ENCODE measurements at regions not wholly inside any gene's neighbourhood (a gene's known extent, or its start where the extent isn't known, plus 50 kb on each side); places are given as distances from the start of the nearest gene placed in this dataset.

DNA sequence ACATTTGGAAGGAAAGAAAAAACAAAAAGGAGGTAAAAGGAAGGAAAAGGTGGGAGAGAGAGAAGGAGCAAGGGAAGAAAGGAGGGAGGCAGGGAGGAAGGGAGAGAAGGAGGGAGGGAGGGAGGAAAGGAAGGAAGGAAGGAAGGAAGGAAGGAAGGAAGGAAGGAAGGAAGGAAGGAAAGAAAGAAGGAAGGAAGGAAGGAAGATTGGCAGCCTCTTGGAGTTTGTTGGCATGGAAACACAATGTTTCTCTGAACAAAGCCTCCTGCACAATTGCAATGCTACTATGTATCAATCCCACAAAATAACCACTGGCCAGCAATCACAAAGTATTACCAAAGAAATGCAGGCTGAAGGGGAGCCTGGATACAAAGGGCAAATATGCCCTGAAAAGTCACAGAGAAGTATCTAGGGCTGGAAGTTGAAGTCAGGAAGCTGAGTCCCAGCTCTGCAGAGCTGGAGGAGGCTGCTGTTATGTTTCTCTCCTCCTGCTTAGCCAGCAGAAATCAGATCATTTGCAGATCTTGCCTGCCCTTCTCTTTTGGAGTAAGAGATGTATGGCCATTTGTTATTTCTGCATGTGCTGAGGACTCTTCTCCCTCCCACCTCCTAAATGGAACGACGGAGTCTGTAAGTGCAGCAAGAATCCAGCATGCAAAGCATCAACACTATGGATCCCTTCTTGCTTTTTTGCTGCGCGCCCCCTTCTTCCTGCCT lies 195.9 kb upstream of the LDB2 start:
- Histone ChIP-seq H3K4me3 (ENCODE audit: low read length in 3 of 3) (no peak overlapping the region), H3K27me3 (ENCODE audit: control insufficient read depth in 3 of 3, insufficient read depth in 3 of 3, low read length in 3 of 3) (no peaks in the 10 kb centered on the region), H3K9me3 (ENCODE audit: control insufficient read depth in 3 of 3, low read length in 3 of 3) (no peaks in the 10 kb centered on the region), H3K27ac (ENCODE audit: low read depth, low read length) (no peak overlapping the region), H3K36me3 (ENCODE audit: control insufficient read depth in 3 of 3, insufficient read depth in 3 of 3, low read length in 3 of 3) (no peaks in the 10 kb centered on the region), H3K4me1 (ENCODE audit: control insufficient read depth in 3 of 3, insufficient read depth in 3 of 3, low read length in 3 of 3) (peaks cover 0 to 5% (median 0%) of the 10 kb centered on the region in 3 donors), H3K9ac (ENCODE audit: low read depth in 1 of 3, low read length in 3 of 3) (no peak overlapping the region)

DNA sequence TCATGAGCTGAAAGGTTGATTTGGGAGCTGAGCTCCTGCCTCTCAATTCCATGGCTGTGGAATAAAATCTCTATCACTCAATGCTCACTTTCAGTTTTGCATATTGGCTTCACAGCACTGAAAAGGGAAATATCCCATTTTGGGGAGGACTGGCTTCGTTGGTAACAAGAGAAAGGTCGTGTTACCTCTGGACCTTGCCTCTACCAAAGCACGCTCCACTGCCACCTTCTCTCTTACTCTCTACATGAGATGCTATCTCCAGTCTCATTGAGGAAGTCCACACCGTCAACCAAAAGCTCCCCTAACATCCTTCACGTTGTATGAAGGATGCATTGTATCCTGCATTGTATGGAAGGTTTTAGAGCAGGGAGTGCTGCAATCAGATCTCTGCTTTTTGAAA lies 195.0 kb upstream of the LDB2 start:
- H3K27ac ChIP-seq (ENCODE audit: low read depth, low read length): no peak overlapping the region
- no peaks in the 10 kb centered on the region for H3K9me3 ChIP-seq (ENCODE audit: control insufficient read depth in 3 of 3, low read length in 3 of 3)
- no peak overlapping the region for H3K4me3 ChIP-seq (ENCODE audit: low read length in 3 of 3)
- peaks cover 0 to 5% (median 0%) of the 10 kb centered on the region in 3 donors for H3K4me1 ChIP-seq (ENCODE audit: control insufficient read depth in 3 of 3, insufficient read depth in 3 of 3, low read length in 3 of 3)
- no peaks in the 10 kb centered on the region for H3K36me3 ChIP-seq (ENCODE audit: control insufficient read depth in 3 of 3, insufficient read depth in 3 of 3, low read length in 3 of 3)
- no peak overlapping the region for H3K9ac ChIP-seq (ENCODE audit: low read depth in 1 of 3, low read length in 3 of 3)
- H3K27me3 ChIP-seq (ENCODE audit: control insufficient read depth in 3 of 3, insufficient read depth in 3 of 3, low read length in 3 of 3): no peaks in the 10 kb centered on the region

DNA sequence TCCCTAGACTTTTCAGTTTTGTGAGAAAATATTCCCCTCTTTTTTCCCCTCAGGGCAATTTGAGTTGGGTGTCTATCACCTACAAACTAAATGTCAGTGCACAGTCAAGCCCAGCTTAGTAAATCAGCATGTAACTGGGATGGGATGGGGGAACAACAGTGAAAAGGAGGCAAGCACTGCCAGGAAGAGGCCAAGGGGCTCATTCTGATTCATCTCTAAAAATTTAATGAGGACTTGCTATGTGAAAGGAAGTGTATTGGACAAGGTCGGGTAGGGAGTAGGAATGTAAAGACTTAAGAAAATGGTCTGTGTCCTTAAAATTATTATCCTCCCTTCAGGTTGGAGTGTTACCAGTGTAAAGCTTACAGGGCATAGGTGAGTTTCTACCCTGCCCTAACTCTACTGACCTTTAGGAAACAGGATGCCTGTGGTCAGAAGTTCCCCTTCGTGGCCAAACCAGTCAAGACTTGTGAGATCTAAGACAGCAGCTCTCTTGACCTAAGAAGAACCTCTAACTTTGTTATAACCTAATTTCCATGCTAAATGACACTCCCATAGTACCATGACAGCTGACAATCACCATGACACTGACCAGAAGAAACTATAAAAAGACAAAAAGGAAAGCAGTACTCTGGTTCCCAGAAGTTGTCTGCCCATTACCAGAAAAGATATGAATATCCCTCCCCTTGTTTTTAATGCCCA lies 194.4 kb upstream of the LDB2 start:
- H3K27ac ChIP-seq (ENCODE audit: low read depth, low read length): no peak overlapping the region
- no peaks in the 10 kb centered on the region for H3K36me3 ChIP-seq (ENCODE audit: control insufficient read depth in 3 of 3, insufficient read depth in 3 of 3, low read length in 3 of 3)
- H3K4me3 ChIP-seq (ENCODE audit: low read length in 3 of 3): no peak overlapping the region
- no peak overlapping the region for H3K9ac ChIP-seq (ENCODE audit: low read depth in 1 of 3, low read length in 3 of 3)
- peaks cover 0 to 5% (median 0%) of the 10 kb centered on the region in 3 donors for H3K4me1 ChIP-seq (ENCODE audit: control insufficient read depth in 3 of 3, insufficient read depth in 3 of 3, low read length in 3 of 3)
- no peaks in the 10 kb centered on the region for H3K9me3 ChIP-seq (ENCODE audit: control insufficient read depth in 3 of 3, low read length in 3 of 3)
- no peaks in the 10 kb centered on the region for H3K27me3 ChIP-seq (ENCODE audit: control insufficient read depth in 3 of 3, insufficient read depth in 3 of 3, low read length in 3 of 3)

DNA sequence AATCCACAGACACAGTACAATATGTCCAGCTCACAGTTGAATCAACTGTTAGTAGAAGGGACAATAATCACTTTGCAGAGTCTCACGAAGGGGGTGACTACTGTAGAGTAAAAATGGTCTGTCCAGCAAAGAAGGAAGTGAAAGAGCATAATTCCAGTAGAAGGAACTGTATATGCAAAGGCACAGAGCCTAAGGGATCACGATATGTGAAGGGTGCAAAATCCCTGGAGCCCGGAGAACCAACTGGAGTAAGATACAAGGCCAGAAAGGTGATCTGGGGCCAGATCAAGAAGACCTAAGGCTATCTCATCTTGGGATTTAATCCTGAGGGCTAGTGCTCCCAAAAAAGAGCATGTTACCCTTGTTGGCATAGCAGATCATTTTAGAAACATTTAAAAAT lies 192.7 kb upstream of the LDB2 start:
- Histone ChIP-seq H3K4me1 (ENCODE audit: control insufficient read depth in 3 of 3, insufficient read depth in 3 of 3, low read length in 3 of 3) (peaks cover 0 to 5% (median 0%) of the 10 kb centered on the region in 3 donors), H3K4me3 (ENCODE audit: low read length in 3 of 3) (no peak overlapping the region), H3K36me3 (ENCODE audit: control insufficient read depth in 3 of 3, insufficient read depth in 3 of 3, low read length in 3 of 3) (no peaks in the 10 kb centered on the region), H3K27me3 (ENCODE audit: control insufficient read depth in 3 of 3, insufficient read depth in 3 of 3, low read length in 3 of 3) (no peaks in the 10 kb centered on the region), H3K9me3 (ENCODE audit: control insufficient read depth in 3 of 3, low read length in 3 of 3) (no peaks in the 10 kb centered on the region), H3K27ac (ENCODE audit: low read depth, low read length) (no peak overlapping the region), H3K9ac (ENCODE audit: low read depth in 1 of 3, low read length in 3 of 3) (no peak overlapping the region)

DNA sequence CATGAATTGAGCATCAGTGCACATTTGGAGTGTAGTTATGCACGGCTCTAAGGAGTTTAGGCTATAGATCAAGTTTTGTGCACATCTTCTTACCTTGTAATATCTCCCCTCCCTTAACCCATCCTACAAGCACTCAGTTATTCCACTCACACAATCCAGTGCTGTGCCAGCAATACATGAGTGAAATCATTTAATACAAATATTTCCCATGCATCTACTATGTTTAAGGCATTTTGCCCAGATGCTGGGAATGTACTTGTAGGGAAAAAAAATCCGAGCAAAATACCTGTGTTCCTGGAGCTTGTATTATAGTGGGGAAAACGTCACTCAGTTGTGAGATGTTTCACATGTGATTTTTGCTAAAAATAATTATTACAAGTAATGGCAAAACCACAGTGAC lies 191.6 kb upstream of the LDB2 start:
- Histone ChIP-seq H3K4me1 (ENCODE audit: control insufficient read depth in 3 of 3, insufficient read depth in 3 of 3, low read length in 3 of 3) (peaks cover 0 to 5% (median 0%) of the 10 kb centered on the region in 3 donors), H3K9me3 (ENCODE audit: control insufficient read depth in 3 of 3, low read length in 3 of 3) (no peaks in the 10 kb centered on the region), H3K36me3 (ENCODE audit: control insufficient read depth in 3 of 3, insufficient read depth in 3 of 3, low read length in 3 of 3) (no peaks in the 10 kb centered on the region), H3K27ac (ENCODE audit: low read depth, low read length) (no peak overlapping the region), H3K9ac (ENCODE audit: low read depth in 1 of 3, low read length in 3 of 3) (no peak overlapping the region), H3K4me3 (ENCODE audit: low read length in 3 of 3) (no peak overlapping the region), H3K27me3 (ENCODE audit: control insufficient read depth in 3 of 3, insufficient read depth in 3 of 3, low read length in 3 of 3) (no peaks in the 10 kb centered on the region)

DNA sequence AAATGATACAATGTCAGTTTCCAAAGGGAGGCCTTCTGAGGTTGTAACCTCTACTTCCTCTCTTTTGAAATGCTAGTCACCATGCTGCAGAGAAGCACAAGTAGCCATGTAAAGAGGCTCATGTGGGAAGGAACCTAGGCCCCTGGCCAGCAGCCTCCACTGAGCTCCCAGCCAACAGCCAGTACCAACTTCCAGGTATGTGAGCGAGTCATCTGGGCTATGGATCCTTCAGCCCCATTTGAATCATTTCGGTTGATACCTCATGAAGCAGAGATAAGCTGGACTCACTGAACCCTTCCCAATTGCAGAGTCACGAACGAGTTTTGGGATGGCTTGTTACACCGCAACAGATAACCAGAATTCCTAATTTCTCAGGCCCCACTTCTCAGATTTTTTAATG lies 187.0 kb upstream of the LDB2 start:
- Histone ChIP-seq H3K27ac (ENCODE audit: low read depth, low read length) (no peak overlapping the region), H3K27me3 (ENCODE audit: control insufficient read depth in 3 of 3, insufficient read depth in 3 of 3, low read length in 3 of 3) (no peaks in the 10 kb centered on the region), H3K36me3 (ENCODE audit: control insufficient read depth in 3 of 3, insufficient read depth in 3 of 3, low read length in 3 of 3) (no peaks in the 10 kb centered on the region), H3K4me1 (ENCODE audit: control insufficient read depth in 3 of 3, insufficient read depth in 3 of 3, low read length in 3 of 3) (no peaks in the 10 kb centered on the region), H3K9ac (ENCODE audit: low read depth in 1 of 3, low read length in 3 of 3) (no peak overlapping the region), H3K9me3 (ENCODE audit: control insufficient read depth in 3 of 3, low read length in 3 of 3) (no peaks in the 10 kb centered on the region), H3K4me3 (ENCODE audit: low read length in 3 of 3) (no peak overlapping the region)

DNA sequence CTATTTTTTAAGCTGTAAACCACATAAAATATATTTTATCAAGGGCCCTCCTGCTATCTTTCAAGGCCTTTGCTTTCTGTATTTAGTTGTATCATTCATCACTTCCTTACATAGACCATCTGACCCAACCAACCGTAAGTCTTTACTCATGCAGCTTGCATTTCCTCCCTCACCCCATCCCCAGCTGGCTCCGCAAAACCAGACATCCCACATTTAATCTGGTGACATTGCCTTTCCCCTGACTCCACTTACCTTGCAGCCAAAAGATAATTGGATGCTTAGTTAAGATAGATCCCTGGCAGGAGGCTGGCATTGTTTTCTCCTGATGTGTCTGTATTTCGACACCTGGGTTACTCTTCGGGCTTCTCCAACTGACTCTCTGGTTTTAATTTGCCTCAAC lies 183.7 kb upstream of the LDB2 start:
- no peaks in the 10 kb centered on the region for H3K4me1 ChIP-seq (ENCODE audit: control insufficient read depth in 3 of 3, insufficient read depth in 3 of 3, low read length in 3 of 3)
- no peaks in the 10 kb centered on the region for H3K27me3 ChIP-seq (ENCODE audit: control insufficient read depth in 3 of 3, insufficient read depth in 3 of 3, low read length in 3 of 3)
- H3K4me3 ChIP-seq (ENCODE audit: low read length in 3 of 3): no peak overlapping the region
- H3K27ac ChIP-seq (ENCODE audit: low read depth, low read length): no peak overlapping the region
- H3K9ac ChIP-seq (ENCODE audit: low read depth in 1 of 3, low read length in 3 of 3): no peak overlapping the region
- no peaks in the 10 kb centered on the region for H3K9me3 ChIP-seq (ENCODE audit: control insufficient read depth in 3 of 3, low read length in 3 of 3)
- H3K36me3 ChIP-seq (ENCODE audit: control insufficient read depth in 3 of 3, insufficient read depth in 3 of 3, low read length in 3 of 3): no peaks in the 10 kb centered on the region

DNA sequence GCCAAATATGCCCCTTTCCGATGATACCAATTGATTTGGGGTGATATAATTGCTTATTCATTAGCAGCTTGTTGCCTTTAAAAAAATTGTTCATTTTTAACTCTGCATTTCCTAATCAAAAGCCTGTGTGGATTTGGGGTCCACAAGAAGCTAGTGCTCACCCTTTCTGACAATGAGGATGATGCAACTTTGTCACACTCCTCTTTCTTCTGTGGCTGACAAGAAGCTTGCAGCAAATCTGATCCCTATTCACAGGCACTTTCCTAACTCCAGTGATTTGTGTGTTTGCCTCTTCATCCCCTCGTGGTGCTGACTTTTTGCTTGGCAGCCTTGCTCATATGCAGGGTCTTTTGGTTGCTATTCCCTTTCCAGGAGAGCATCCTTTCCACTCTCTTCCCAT lies 182.7 kb upstream of the LDB2 start:
- no peak overlapping the region for H3K9ac ChIP-seq (ENCODE audit: low read depth in 1 of 3, low read length in 3 of 3)
- H3K4me3 ChIP-seq (ENCODE audit: low read length in 3 of 3): no peak overlapping the region
- no peaks in the 10 kb centered on the region for H3K4me1 ChIP-seq (ENCODE audit: control insufficient read depth in 3 of 3, insufficient read depth in 3 of 3, low read length in 3 of 3)
- H3K27ac ChIP-seq (ENCODE audit: low read depth, low read length): no peak overlapping the region
- no peaks in the 10 kb centered on the region for H3K27me3 ChIP-seq (ENCODE audit: control insufficient read depth in 3 of 3, insufficient read depth in 3 of 3, low read length in 3 of 3)
- no peaks in the 10 kb centered on the region for H3K36me3 ChIP-seq (ENCODE audit: control insufficient read depth in 3 of 3, insufficient read depth in 3 of 3, low read length in 3 of 3)
- no peaks in the 10 kb centered on the region for H3K9me3 ChIP-seq (ENCODE audit: control insufficient read depth in 3 of 3, low read length in 3 of 3)

DNA sequence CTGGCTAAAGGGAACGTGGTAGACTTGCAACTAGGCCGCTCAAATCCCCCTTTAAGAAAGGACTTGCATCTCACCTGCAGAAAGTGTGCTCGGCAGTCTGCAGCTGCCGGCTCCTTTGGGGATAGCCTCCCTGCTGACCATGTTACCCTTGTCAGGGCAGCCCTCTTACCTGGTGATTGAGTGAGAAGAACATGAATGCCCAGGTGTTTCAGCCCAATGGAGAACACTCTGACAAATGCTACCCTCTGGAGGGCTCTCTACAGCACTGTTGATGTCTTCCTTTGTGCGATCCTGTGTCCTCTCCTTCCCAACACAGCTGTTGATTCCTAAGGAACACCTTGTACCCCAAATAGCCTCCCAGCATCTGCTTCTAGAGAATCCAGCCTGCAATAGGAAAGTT lies 178.7 kb upstream of the LDB2 start:
- Histone ChIP-seq H3K9me3 (ENCODE audit: control insufficient read depth in 3 of 3, low read length in 3 of 3) (peaks cover 0 to 2% (median 0%) of the 10 kb centered on the region in 3 donors), H3K9ac (ENCODE audit: low read depth in 1 of 3, low read length in 3 of 3) (no peak overlapping the region), H3K36me3 (ENCODE audit: control insufficient read depth in 3 of 3, insufficient read depth in 3 of 3, low read length in 3 of 3) (no peaks in the 10 kb centered on the region), H3K4me3 (ENCODE audit: low read length in 3 of 3) (no peak overlapping the region), H3K4me1 (ENCODE audit: control insufficient read depth in 3 of 3, insufficient read depth in 3 of 3, low read length in 3 of 3) (no peaks in the 10 kb centered on the region), H3K27ac (ENCODE audit: low read depth, low read length) (no peak overlapping the region), H3K27me3 (ENCODE audit: control insufficient read depth in 3 of 3, insufficient read depth in 3 of 3, low read length in 3 of 3) (no peaks in the 10 kb centered on the region)

DNA sequence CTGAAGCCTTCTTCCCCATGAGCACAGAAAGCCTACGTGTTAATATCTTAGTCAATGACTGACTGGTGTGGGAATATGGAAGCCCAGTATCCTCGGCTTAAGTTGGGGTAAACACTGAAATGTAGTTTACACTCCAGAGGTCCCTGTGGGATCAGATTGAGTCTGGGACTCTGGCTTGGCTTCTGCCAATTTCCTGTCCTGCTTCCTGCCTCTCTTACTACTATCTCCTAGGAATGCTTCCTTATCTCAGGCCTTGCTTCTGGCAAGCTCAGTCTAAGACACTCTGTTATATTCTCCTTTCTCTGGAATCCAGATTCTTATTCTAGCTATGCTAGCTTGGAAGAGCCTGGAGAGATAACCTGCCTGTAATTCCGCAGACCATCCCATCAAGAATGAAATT lies 174.0 kb upstream of the LDB2 start:
- H3K4me3 ChIP-seq (ENCODE audit: low read length in 3 of 3): no peak overlapping the region
- no peaks in the 10 kb centered on the region for H3K27me3 ChIP-seq (ENCODE audit: control insufficient read depth in 3 of 3, insufficient read depth in 3 of 3, low read length in 3 of 3)
- H3K9ac ChIP-seq (ENCODE audit: low read depth in 1 of 3, low read length in 3 of 3): no peak overlapping the region
- H3K27ac ChIP-seq (ENCODE audit: low read depth, low read length): no peak overlapping the region
- H3K4me1 ChIP-seq (ENCODE audit: control insufficient read depth in 3 of 3, insufficient read depth in 3 of 3, low read length in 3 of 3): no peaks in the 10 kb centered on the region
- H3K36me3 ChIP-seq (ENCODE audit: control insufficient read depth in 3 of 3, insufficient read depth in 3 of 3, low read length in 3 of 3): no peaks in the 10 kb centered on the region
- H3K9me3 ChIP-seq (ENCODE audit: control insufficient read depth in 3 of 3, low read length in 3 of 3): peaks cover 0 to 3% (median 1%) of the 10 kb centered on the region in 3 donors
